GM19328 (cell line): ENCODE measurements at regions not wholly inside any gene's neighbourhood (a gene's known extent, or its start where the extent isn't known, plus 50 kb on each side); places are given as distances from the start of the nearest gene placed in this dataset.
A peak's percentile ranks its signal among the peaks of the same experiment; 100 is the strongest.

ENCODE experiments used
- ATAC-seq: cut with Tn5 transposase; IDR thresholded peaks from one replicate; pipeline ENCODE4 v1.9.1; 2021; ENCODE audit warnings: mild to moderate bottlenecking, moderate library complexity; ENCODE audit not compliant: unreplicated experiment

- ATAC-seq, result no peak
Measured at GRCh38 chr5:56692359-56693219, 122.8 kb upstream of the MAP3K1 start.

GRCh38 chr5:56688402-56688801 is 126.9 kb upstream of the MAP3K1 start:
- ATAC-seq, result no peak

- ATAC-seq, result peak; percentile 55
Measured at GRCh38 chr5:56686337-56687195, 128.8 kb upstream of the MAP3K1 start.

GRCh38 chr5:56685503-56686217 is 129.7 kb upstream of the MAP3K1 start:
- peak; percentile 4 for ATAC-seq

DNA sequence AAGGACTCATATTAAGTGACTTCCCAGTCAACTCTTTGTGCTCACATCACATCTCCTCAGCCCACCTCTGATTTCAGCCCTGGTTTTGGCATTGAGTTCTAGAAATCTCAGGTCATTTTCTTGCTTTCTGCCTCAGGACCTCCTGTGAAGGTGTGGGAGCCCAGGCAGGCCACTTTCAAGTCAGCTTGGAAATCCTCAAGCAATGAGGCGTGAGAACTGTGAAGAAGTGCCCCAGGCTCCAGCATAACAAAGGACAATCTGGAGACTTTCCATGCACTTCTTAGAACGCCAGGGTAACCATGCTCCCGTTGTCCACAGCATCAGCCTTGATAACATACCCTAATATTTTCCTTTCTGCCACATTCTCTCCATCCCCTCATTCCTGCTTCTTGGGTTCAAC is 131.2 kb upstream of the MAP3K1 start:
- no peak for ATAC-seq

GRCh38 chr5:56683733-56684132 is 131.6 kb upstream of the MAP3K1 start:
- ATAC-seq, result no peak

DNA sequence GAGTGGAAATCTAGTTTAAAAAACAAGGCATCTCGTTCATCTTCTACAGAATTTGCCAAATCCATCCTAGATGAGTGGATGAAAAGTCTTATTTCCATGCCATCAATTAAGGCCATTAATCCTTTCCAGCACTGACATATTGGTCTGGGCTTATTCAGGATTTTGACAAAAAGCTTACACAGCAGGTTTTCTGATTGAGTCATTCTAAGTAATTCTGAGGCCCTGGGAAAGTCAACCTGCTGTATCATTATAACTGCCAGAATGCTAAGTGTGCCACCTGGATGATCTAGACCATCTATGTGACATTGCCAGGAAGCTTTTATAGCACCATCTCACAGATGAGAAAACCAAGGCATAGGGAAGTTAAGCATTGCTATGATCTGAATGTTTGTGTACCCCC is 132.1 kb upstream of the MAP3K1 start:
- ATAC-seq, result no peak

DNA sequence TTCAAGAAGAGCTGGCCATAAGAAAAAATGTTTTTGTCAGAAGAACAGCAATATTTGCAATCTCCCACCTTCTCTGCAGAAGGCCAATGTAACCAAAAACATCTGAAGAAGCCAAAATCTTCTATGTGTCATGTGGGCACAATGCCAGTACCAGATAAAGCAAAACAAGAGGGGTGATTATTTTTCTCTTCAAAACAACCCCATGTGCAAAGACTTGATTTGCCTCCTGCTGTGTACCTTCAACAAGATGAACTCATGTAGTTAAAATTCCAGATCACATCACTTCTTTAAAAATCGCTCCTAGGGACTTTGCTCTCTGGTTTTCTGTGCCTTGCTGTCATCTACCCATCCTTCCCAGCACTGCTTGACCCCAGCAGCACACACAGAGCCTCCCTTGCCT is 134.0 kb upstream of the MAP3K1 start:
- no peak for ATAC-seq

DNA sequence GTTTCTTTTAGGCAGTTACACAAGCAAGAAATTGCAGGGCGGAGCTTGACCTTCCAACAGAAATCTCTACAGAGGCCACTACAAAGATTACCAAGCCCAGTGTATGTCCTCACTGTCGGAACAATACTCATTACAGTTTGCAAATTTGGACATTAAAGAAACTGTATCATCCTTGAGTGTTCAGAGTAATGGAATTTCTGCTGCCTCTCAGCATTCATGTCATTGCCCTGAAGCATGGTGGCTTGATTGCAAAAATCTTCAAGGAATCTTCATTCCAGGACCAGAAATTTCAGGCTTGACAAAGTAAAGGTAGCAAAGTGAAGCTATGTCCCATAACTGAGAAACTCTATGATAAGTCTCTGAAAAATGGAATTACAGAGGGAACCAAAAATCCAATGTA is 134.6 kb upstream of the MAP3K1 start:
- no peak for ATAC-seq

DNA sequence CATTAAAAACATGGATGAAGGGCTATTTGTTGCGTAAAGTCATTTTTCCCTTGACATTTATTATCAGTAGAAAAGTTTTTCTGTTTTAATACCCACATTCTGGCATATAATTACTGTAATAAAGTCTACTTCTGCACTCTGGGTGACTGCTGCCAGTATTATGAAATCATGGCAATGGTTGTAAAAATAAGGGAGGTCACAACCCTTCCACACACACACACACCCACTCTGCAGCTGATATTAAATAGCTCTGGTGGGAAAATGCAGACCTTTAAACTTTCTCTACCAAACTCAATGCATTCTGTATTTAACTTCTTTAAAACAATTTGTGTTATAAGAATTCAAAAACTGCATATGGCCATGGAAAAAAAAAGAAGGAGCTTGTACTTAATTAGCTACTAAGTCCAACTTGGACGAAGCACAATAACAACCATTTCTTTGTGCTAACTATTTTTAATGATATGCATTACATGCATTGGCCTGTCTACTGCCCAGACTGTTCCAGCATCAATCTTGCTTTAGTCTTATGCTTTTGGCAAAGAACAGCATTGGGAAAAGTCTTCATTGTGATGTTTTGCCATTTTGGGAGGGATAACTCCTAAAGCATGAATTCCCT is 137.6 kb upstream of the MAP3K1 start:
- ATAC-seq, result no peak

GRCh38 chr5:56676091-56676768 is 139.1 kb upstream of the MAP3K1 start:
- ATAC-seq, result no peak

DNA sequence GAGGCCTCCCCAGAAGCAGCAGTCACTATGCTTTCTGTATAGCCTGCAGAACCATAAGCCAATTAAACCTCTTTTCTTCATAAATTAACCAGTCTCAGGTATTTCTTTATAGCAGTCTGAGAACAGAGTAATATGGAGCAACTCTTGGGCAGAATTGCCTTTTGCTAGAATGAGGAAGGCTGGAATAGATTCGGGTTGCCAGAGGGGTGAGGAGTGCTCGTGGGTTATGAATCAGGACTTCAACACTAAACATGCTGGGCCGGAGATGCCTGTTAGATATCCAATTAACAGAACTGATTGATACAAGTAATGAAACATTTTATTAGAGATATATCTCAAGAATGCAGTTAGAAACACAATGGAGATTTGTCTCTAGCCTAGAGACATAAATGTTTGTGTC is 140.9 kb upstream of the MAP3K1 start:
- no peak for ATAC-seq

DNA sequence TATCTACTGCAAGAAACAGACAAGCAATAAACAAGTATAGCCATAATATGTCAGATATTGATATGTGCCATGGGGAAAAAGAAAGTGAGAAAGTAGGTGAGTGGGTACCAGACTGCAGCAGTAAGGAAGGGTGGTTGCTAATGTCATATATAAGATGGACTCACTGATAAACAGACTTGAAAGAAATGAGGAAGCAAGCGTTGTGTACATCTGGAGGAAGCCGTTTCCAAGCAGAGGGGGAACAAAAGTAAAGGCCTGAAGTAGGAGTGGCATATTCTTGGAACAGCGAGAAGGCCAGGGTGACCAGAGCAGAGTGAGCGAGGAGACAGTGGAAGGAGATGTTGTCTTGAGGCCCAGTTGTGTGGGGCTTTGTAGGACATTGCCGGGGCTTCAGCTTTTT is 142.2 kb upstream of the MAP3K1 start:
- no peak for ATAC-seq

DNA sequence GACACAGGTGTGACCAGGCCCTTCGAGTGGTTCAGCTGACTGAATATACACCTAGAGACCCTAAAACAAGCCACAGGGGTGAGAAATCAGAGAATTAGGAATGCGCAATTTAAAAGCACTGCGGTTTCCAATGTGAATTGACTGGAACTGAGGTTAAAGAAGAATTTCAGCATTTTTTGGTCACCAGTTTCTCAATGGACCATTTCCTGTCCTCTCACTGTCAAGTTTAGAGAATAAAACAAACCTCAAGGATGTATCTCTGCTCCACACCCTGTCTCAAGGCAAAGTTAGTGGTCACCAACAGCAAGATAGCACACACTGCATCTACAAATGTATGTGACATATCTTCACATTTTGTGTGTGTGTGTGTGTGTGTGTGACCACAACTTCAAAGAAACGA is 143.8 kb upstream of the MAP3K1 start:
- no peak for ATAC-seq

- ATAC-seq, result no peak
Measured at GRCh38 chr5:56670916-56671315, 144.4 kb upstream of the MAP3K1 start.

GRCh38 chr5:56669534-56670483 is 145.5 kb upstream of the MAP3K1 start:
- peak; percentile 98 for ATAC-seq

DNA sequence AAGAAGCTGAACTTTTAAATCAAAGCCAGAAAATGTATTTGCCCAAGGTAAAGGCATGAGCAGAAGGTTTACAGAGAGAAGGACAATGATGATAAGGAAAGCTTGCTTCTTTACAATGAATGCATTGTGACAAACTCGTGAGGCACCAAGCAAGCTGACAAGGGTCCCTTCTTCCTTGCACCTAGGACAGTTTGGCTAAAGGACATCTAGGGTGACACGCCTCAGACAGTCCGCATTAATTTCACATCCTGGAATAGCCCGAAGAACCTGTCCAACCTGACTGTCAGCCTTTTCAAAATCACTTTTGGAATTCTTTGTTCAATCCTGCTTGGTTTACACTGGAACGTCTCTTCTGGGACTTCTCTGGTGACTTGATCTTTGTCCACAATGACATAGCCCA is 146.4 kb upstream of the MAP3K1 start:
- ATAC-seq, result no peak

GRCh38 chr5:56667692-56668091 is 147.7 kb upstream of the MAP3K1 start:
- no peak for ATAC-seq

- ATAC-seq, result no peak
Measured at GRCh38 chr5:56666901-56667300, 148.4 kb upstream of the MAP3K1 start.
